ENCODE measurements at regions not wholly inside any gene's neighbourhood (a gene's known extent, or its start where the extent isn't known, plus 50 kb on each side); places are given as distances from the start of the nearest gene placed in this dataset.

- Histone ChIP-seq H3K9me3 (ENCODE audit: control insufficient read depth in 2 of 2, insufficient read depth in 1 of 2, low read depth in 1 of 2, low read length in 1 of 2) (no peaks in the 10 kb centered on the region), H3K4me1 (ENCODE audit: control insufficient read depth in 2 of 2, insufficient read depth in 2 of 2, low read length in 1 of 2) (no peaks in the 10 kb centered on the region), H3K4me3 (ENCODE audit: low read depth in 1 of 2, low read length in 2 of 2) (no peak overlapping the region), H3K36me3 (ENCODE audit: control insufficient read depth in 2 of 2, insufficient read depth in 2 of 2, low read length in 1 of 2) (no peaks in the 10 kb centered on the region), H3K27me3 (ENCODE audit: control insufficient read depth in 1 of 2, insufficient read depth in 2 of 2, low read length in 2 of 2) (no peaks in the 10 kb centered on the region), H3K27ac (ENCODE audit: low read depth in 2 of 2, low read length in 1 of 2) (no peak overlapping the region)
- WGBS, 2 donors, result 51 to 60% methylated on average over 5 of the region's 5 CpGs
Observed at GRCh38 chr4:138741766-138742377, 273.7 kb upstream of the NOCT start.

DNA sequence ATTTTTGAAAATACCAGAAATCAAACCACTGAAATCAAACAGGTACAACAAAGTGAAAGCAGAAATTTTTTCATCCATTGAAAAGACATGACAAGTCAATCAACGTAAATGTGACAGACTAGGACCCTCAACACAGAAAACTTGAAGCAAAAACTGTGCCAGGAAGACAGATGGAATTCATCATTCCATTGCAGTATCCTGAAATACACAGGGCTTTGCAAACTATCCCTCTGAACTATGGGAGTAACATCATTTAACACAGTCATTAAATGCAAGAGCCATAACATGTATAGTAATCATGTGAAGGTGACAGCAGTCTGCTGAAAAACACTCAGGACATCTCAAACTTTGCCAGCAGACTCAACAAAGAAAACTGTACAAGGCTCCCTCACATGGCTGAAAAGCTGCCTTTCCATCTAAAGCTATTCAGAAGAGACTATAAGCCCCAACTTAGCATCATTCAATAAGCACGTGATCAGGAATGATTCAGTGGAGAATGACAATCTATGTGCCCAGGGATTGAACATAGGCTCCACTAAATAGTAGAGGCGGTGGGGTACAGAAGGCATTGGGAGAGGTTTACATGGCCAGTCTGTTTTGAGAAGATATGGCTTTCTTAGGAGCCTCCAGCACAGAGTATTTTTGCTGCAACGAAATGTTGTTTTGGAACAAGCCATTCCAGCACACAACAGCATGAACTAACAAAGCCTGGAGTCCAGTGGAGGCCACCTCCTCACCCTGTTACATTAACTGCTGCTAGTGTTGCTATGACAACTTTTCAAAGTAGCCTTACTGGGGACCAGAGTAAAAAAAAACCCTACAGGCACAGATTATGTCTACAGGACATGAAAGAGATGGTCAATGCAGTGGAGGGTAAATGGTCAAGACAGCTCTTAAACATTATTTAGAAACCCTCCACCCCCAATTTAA, 274.5 kb upstream of the NOCT start:
- H3K27ac ChIP-seq (ENCODE audit: low read depth in 2 of 2, low read length in 1 of 2), result no peak overlapping the region
- no peaks in the 10 kb centered on the region for H3K4me1 ChIP-seq (ENCODE audit: control insufficient read depth in 2 of 2, insufficient read depth in 2 of 2, low read length in 1 of 2)
- no peak overlapping the region for H3K4me3 ChIP-seq (ENCODE audit: low read depth in 1 of 2, low read length in 2 of 2)
- WGBS, 2 donors, result 79 to 81% methylated on average over 4 of the region's 4 CpGs
- H3K9me3 ChIP-seq (ENCODE audit: control insufficient read depth in 2 of 2, insufficient read depth in 1 of 2, low read depth in 1 of 2, low read length in 1 of 2), result no peaks in the 10 kb centered on the region
- no peaks in the 10 kb centered on the region for H3K27me3 ChIP-seq (ENCODE audit: control insufficient read depth in 1 of 2, insufficient read depth in 2 of 2, low read length in 2 of 2)
- H3K36me3 ChIP-seq (ENCODE audit: control insufficient read depth in 2 of 2, insufficient read depth in 2 of 2, low read length in 1 of 2), result no peaks in the 10 kb centered on the region

- no peaks in the 10 kb centered on the region for H3K27me3 ChIP-seq (ENCODE audit: control insufficient read depth in 1 of 2, insufficient read depth in 2 of 2, low read length in 2 of 2)
- no peaks in the 10 kb centered on the region for H3K9me3 ChIP-seq (ENCODE audit: control insufficient read depth in 2 of 2, insufficient read depth in 1 of 2, low read depth in 1 of 2, low read length in 1 of 2)
- no peaks in the 10 kb centered on the region for H3K4me1 ChIP-seq (ENCODE audit: control insufficient read depth in 2 of 2, insufficient read depth in 2 of 2, low read length in 1 of 2)
- H3K36me3 ChIP-seq (ENCODE audit: control insufficient read depth in 2 of 2, insufficient read depth in 2 of 2, low read length in 1 of 2), result no peaks in the 10 kb centered on the region
- no peak overlapping the region for H3K27ac ChIP-seq (ENCODE audit: low read depth in 2 of 2, low read length in 1 of 2)
- H3K4me3 ChIP-seq (ENCODE audit: low read depth in 1 of 2, low read length in 2 of 2), result no peak overlapping the region
Observed at GRCh38 chr4:138736362-138736761, 279.2 kb upstream of the NOCT start.

DNA sequence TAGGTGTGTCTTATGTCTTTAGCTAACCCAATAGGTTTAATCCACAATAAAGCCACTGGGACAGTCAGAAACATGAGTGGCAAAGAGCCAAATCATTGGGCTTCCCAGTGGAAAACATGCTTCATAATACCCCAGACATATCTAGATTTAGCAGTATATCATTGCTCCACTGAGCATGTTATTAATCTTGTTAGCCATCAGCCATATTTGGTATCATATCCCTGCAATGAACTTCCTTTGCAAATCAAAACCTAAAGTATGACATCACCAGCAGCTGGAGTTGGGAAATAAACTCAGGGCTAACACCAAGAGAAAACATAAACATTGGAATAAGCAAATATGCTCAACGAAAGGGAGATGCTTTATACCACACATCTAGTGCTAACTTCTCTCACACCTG, 280.8 kb upstream of the NOCT start:
- H3K27ac ChIP-seq (ENCODE audit: low read depth in 2 of 2, low read length in 1 of 2), result no peak overlapping the region
- H3K4me3 ChIP-seq (ENCODE audit: low read depth in 1 of 2, low read length in 2 of 2), result no peak overlapping the region
- no peaks in the 10 kb centered on the region for H3K27me3 ChIP-seq (ENCODE audit: control insufficient read depth in 1 of 2, insufficient read depth in 2 of 2, low read length in 2 of 2)
- no peaks in the 10 kb centered on the region for H3K9me3 ChIP-seq (ENCODE audit: control insufficient read depth in 2 of 2, insufficient read depth in 1 of 2, low read depth in 1 of 2, low read length in 1 of 2)
- no peaks in the 10 kb centered on the region for H3K4me1 ChIP-seq (ENCODE audit: control insufficient read depth in 2 of 2, insufficient read depth in 2 of 2, low read length in 1 of 2)
- 38 to 53% methylated on average over 1 of the region's 1 CpG for WGBS, 2 donors
- H3K36me3 ChIP-seq (ENCODE audit: control insufficient read depth in 2 of 2, insufficient read depth in 2 of 2, low read length in 1 of 2), result no peaks in the 10 kb centered on the region

DNA sequence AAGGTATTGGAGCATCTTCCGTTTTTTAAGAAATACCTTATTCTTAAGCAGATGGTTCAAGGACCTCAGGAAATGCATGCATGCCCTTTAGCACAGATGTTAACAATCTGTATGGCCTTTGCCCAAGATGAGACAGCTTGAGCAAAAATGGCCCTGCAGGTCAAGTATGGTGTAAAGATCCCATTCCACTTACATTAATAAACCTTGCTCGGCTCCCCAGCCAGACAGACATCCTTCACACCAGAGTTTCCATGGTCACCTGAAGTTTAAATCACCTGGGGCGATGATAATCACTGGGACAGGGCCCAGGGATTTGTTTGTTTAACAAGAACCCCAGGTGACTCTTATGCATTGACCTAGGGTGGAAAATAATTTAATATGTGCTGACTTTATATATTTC, 287.0 kb upstream of the NOCT start:
- 70 to 74% methylated on average over 3 of the region's 3 CpGs for WGBS, 2 donors
- Histone ChIP-seq H3K36me3 (ENCODE audit: control insufficient read depth in 2 of 2, insufficient read depth in 2 of 2, low read length in 1 of 2) (no peaks in the 10 kb centered on the region), H3K27ac (ENCODE audit: low read depth in 2 of 2, low read length in 1 of 2) (no peak overlapping the region), H3K4me1 (ENCODE audit: control insufficient read depth in 2 of 2, insufficient read depth in 2 of 2, low read length in 1 of 2) (no peaks in the 10 kb centered on the region), H3K4me3 (ENCODE audit: low read depth in 1 of 2, low read length in 2 of 2) (no peak overlapping the region), H3K9me3 (ENCODE audit: control insufficient read depth in 2 of 2, insufficient read depth in 1 of 2, low read depth in 1 of 2, low read length in 1 of 2) (no peaks in the 10 kb centered on the region), H3K27me3 (ENCODE audit: control insufficient read depth in 1 of 2, insufficient read depth in 2 of 2, low read length in 2 of 2) (no peaks in the 10 kb centered on the region)

DNA sequence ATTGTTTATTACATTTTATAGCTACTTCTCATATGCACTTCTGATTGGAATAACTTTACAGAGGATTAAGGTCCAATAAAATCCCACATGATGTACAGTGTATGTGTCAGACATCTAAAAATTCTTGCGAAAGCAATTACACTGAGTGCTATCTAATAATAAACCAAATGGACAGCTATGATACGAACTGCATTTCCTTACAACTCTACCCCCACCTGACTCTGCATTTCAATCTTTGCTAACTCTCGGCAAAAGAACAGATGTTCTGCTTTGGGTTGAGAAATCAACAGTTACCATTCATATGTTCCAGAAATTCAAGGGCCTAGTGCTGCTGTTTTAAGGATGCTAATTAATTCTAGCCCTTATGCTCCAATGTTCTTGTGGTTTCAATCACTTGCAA, 287.9 kb upstream of the NOCT start:
- no peak overlapping the region for H3K27ac ChIP-seq (ENCODE audit: low read depth in 2 of 2, low read length in 1 of 2)
- no peaks in the 10 kb centered on the region for H3K9me3 ChIP-seq (ENCODE audit: control insufficient read depth in 2 of 2, insufficient read depth in 1 of 2, low read depth in 1 of 2, low read length in 1 of 2)
- no peaks in the 10 kb centered on the region for H3K36me3 ChIP-seq (ENCODE audit: control insufficient read depth in 2 of 2, insufficient read depth in 2 of 2, low read length in 1 of 2)
- H3K4me1 ChIP-seq (ENCODE audit: control insufficient read depth in 2 of 2, insufficient read depth in 2 of 2, low read length in 1 of 2), result no peaks in the 10 kb centered on the region
- WGBS, 2 donors, result 79 to 80% methylated on average over 3 of the region's 3 CpGs
- H3K4me3 ChIP-seq (ENCODE audit: low read depth in 1 of 2, low read length in 2 of 2), result no peak overlapping the region
- H3K27me3 ChIP-seq (ENCODE audit: control insufficient read depth in 1 of 2, insufficient read depth in 2 of 2, low read length in 2 of 2), result no peaks in the 10 kb centered on the region

DNA sequence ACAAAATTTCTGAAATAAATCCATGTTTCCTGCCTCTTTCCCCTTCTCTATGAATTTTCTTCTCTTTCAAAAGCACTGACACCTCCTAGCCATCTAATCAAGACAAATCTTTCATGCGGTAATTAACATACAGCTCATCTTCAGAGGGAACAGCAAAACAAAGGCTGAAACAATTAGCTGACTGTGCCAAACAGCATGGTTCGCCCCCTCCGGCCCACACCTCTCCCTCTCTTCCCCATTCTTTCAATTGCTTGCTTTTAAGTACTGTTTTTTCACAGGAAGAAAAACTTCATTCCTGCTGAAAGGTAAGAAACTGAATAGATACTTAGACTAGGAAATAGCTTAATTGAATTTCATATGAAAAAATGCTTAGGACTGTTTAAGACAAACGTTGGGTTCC, 291.1 kb upstream of the NOCT start:
- 79 to 81% methylated on average over 4 of the region's 4 CpGs for WGBS, 2 donors
- Histone ChIP-seq H3K4me1 (ENCODE audit: control insufficient read depth in 2 of 2, insufficient read depth in 2 of 2, low read length in 1 of 2) (no peaks in the 10 kb centered on the region), H3K9me3 (ENCODE audit: control insufficient read depth in 2 of 2, insufficient read depth in 1 of 2, low read depth in 1 of 2, low read length in 1 of 2) (no peaks in the 10 kb centered on the region), H3K4me3 (ENCODE audit: low read depth in 1 of 2, low read length in 2 of 2) (no peak overlapping the region), H3K27me3 (ENCODE audit: control insufficient read depth in 1 of 2, insufficient read depth in 2 of 2, low read length in 2 of 2) (no peaks in the 10 kb centered on the region), H3K36me3 (ENCODE audit: control insufficient read depth in 2 of 2, insufficient read depth in 2 of 2, low read length in 1 of 2) (no peaks in the 10 kb centered on the region), H3K27ac (ENCODE audit: low read depth in 2 of 2, low read length in 1 of 2) (no peak overlapping the region)

DNA sequence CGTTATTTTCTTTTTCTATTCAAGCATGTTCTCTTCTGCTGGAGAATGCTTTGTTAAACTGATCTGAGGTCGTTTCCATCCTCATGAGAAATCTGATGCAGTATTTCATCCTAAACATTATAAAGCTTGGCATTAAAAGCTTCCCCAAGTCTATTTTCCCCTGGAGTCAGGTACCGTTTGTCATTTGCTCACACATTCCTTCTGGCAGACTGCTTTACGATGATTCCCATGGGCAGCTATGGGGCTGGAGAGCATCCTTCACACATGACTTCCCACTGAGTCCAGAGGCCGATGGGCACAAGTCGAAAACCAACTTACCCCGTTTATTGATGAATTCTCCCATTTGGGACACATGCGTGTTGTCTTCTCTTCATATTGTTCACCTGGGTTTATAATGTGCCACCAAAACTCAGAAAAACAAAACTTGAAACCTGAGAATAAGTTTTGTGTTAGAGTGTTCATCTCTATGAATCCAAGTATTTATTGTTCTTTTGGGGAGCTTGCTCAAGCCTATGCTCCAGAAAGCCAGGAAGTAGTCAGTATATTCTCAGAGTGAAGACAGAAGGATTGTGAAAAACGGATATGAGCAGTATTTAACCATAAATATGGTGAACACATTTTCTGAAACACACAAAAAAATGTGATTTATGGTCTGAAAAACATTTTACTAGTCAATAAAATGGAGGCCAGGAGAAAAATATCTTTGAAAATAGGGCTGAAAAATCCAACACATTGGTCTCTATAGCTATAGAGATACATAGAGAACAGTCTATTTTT, 298.8 kb upstream of the NOCT start:
- H3K36me3 ChIP-seq (ENCODE audit: control insufficient read depth in 2 of 2, insufficient read depth in 2 of 2, low read length in 1 of 2), result no peaks in the 10 kb centered on the region
- H3K27ac ChIP-seq (ENCODE audit: low read depth in 2 of 2, low read length in 1 of 2), result no peak overlapping the region
- WGBS, 2 donors, result 81 to 87% methylated on average over 9 of the region's 9 CpGs
- H3K27me3 ChIP-seq (ENCODE audit: control insufficient read depth in 1 of 2, insufficient read depth in 2 of 2, low read length in 2 of 2), result no peaks in the 10 kb centered on the region
- H3K4me1 ChIP-seq (ENCODE audit: control insufficient read depth in 2 of 2, insufficient read depth in 2 of 2, low read length in 1 of 2), result no peaks in the 10 kb centered on the region
- no peak overlapping the region for H3K4me3 ChIP-seq (ENCODE audit: low read depth in 1 of 2, low read length in 2 of 2)
- H3K9me3 ChIP-seq (ENCODE audit: control insufficient read depth in 2 of 2, insufficient read depth in 1 of 2, low read depth in 1 of 2, low read length in 1 of 2), result no peaks in the 10 kb centered on the region

DNA sequence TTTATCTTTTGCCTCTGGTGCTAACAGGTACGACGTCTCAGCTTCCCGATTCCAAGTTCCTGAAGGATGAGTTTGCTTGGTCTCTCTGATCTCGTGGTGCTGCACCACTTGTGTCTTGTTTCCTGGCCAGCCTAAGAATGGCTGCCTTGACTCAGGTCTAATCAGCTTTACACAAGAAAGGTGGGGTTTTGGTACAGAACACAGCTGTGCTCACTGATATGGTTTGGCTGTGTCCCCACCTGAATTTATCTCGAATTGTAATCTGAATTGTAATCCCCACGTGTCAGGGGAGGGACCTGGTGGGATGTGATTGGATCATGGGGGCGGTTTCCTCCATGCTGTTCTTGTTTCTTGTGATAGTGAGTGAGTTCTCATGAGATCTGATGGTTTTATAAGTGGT, 305.3 kb upstream of the NOCT start:
- H3K27ac ChIP-seq (ENCODE audit: low read depth in 2 of 2, low read length in 1 of 2), result no peak overlapping the region
- WGBS, 2 donors, result 76 to 86% methylated on average over 7 of the region's 7 CpGs

More for the DNA sequence above, 305.3 kb upstream of the NOCT start:
- H3K9me3 ChIP-seq (ENCODE audit: control insufficient read depth in 2 of 2, insufficient read depth in 1 of 2, low read depth in 1 of 2, low read length in 1 of 2), result no peaks in the 10 kb centered on the region
- H3K36me3 ChIP-seq (ENCODE audit: control insufficient read depth in 2 of 2, insufficient read depth in 2 of 2, low read length in 1 of 2), result no peaks in the 10 kb centered on the region
- no peaks in the 10 kb centered on the region for H3K27me3 ChIP-seq (ENCODE audit: control insufficient read depth in 1 of 2, insufficient read depth in 2 of 2, low read length in 2 of 2)
- no peak overlapping the region for H3K4me3 ChIP-seq (ENCODE audit: low read depth in 1 of 2, low read length in 2 of 2)
- H3K4me1 ChIP-seq (ENCODE audit: control insufficient read depth in 2 of 2, insufficient read depth in 2 of 2, low read length in 1 of 2), result no peaks in the 10 kb centered on the region
